ENCODE measurements at regions not wholly inside any gene's neighbourhood (a gene's known extent, or its start where the extent isn't known, plus 50 kb on each side); places are given as distances from the start of the nearest gene placed in this dataset.

- no peak for TF ChIP-seq CTCF (IDR thresholded peaks at IDR 0.05)
- no peak for TF ChIP-seq NR1H2 (CRISPR knock-in tag; IDR thresholded peaks at IDR 0.05)
- TF ChIP-seq ETV6 (CRISPR knock-in tag; IDR thresholded peaks at IDR 0.05): no peak
- TF ChIP-seq, protein P1, sequence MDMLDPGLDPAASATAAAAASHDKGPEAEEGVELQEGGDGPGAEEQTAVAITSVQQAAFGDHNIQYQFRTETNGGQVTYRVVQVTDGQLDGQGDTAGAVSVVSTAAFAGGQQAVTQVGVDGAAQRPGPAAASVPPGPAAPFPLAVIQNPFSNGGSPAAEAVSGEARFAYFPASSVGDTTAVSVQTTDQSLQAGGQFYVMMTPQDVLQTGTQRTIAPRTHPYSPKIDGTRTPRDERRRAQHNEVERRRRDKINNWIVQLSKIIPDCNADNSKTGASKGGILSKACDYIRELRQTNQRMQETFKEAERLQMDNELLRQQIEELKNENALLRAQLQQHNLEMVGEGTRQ (CRISPR knock-in tag; IDR thresholded peaks at IDR 0.05): no peak
- TF ChIP-seq, protein P2, sequence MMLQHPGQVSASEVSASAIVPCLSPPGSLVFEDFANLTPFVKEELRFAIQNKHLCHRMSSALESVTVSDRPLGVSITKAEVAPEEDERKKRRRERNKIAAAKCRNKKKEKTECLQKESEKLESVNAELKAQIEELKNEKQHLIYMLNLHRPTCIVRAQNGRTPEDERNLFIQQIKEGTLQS (CRISPR knock-in tag; conservative IDR thresholded peaks at IDR 0.05): no peak
- no peak for TF ChIP-seq IRF1 (CRISPR knock-in tag; IDR thresholded peaks at IDR 0.05)
- TF ChIP-seq, protein P3, sequence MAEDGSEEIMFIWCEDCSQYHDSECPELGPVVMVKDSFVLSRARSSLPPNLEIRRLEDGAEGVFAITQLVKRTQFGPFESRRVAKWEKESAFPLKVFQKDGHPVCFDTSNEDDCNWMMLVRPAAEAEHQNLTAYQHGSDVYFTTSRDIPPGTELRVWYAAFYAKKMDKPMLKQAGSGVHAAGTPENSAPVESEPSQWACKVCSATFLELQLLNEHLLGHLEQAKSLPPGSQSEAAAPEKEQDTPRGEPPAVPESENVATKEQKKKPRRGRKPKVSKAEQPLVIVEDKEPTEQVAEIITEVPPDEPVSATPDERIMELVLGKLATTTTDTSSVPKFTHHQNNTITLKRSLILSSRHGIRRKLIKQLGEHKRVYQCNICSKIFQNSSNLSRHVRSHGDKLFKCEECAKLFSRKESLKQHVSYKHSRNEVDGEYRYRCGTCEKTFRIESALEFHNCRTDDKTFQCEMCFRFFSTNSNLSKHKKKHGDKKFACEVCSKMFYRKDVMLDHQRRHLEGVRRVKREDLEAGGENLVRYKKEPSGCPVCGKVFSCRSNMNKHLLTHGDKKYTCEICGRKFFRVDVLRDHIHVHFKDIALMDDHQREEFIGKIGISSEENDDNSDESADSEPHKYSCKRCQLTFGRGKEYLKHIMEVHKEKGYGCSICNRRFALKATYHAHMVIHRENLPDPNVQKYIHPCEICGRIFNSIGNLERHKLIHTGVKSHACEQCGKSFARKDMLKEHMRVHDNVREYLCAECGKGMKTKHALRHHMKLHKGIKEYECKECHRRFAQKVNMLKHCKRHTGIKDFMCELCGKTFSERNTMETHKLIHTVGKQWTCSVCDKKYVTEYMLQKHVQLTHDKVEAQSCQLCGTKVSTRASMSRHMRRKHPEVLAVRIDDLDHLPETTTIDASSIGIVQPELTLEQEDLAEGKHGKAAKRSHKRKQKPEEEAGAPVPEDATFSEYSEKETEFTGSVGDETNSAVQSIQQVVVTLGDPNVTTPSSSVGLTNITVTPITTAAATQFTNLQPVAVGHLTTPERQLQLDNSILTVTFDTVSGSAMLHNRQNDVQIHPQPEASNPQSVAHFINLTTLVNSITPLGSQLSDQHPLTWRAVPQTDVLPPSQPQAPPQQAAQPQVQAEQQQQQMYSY (CRISPR knock-in tag; IDR thresholded peaks at IDR 0.05): no peak
- no peak for TF ChIP-seq NFYB (CRISPR knock-in tag; conservative IDR thresholded peaks at IDR 0.05; ENCODE audit: low read depth)
Observed at GRCh38 chr12:75738486-75738885, 227.1 kb upstream of the KRR1 start.

Measured in WTC11 (cell line).